H1 (cell line): ENCODE measurements at regions not wholly inside any gene's neighbourhood (a gene's known extent, or its start where the extent isn't known, plus 50 kb on each side); places are given as distances from the start of the nearest gene placed in this dataset.

Source experiments
- CTCF ChIA-PET: fragments of 300-600 bp; sonication (Branson Sonifier 250); formaldehyde crosslinking; loops from one replicate; lab custom pipeline; 2021; ENCODE audit not compliant: partially characterized antibody; lab: Charles Lee
- POLR2A ChIA-PET: fragments of 300-600 bp; sonication (Branson Sonifier 250); formaldehyde crosslinking; loops from one replicate; lab custom pipeline; 2021; ENCODE audit warnings: inconsistent platforms; ENCODE audit not compliant: partially characterized antibody; lab: Charles Lee
- DNase-seq, 2 experiments: peaks; one replicate each; pipeline versions ENCODE4 v3.0.0 to v3.0.0-alpha.2; 2010 to 2022; ENCODE audit warnings: low spot score in 2 of 2, low read depth in 1 of 2, mixed read lengths in 1 of 2
- FAIRE-seq: peaks from 2 replicates; lab custom pipeline; 2011; peaks lifted over from hg19 to GRCh38; lab: Jason Lieb, UNC
- H2AFZ ChIP-seq: 2 replicates; pipeline ENCODE4 v1.8.1; 2012; ENCODE audit warnings: low read length, inconsistent platforms
- H2AK5ac ChIP-seq: 2 replicates; pipeline ENCODE4 v1.6.1; 2013; ENCODE audit warnings: low read depth, low read length
- H2BK120ac ChIP-seq: replicated peaks from 2 replicates; pipeline ENCODE3; 2013; ENCODE audit warnings: low read depth, low read length, inconsistent platforms
- H2BK12ac ChIP-seq: 2 replicates; pipeline ENCODE4 v1.6.1; 2013; ENCODE audit warnings: low read depth, low read length
- H2BK15ac ChIP-seq: 2 replicates; pipeline ENCODE4 v1.6.1; 2013; ENCODE audit warnings: low read length
- H2BK20ac ChIP-seq: 2 replicates; pipeline ENCODE4 v1.6.1; 2013; ENCODE audit warnings: low read length
- H2BK5ac ChIP-seq: 2 replicates; pipeline ENCODE4 v1.6.1; 2013; ENCODE audit warnings: low read depth, low read length
- H3K14ac ChIP-seq: 2 replicates; pipeline ENCODE4 v1.6.1; 2013; ENCODE audit warnings: inconsistent platforms; ENCODE audit not compliant: insufficient read length
- H3K18ac ChIP-seq: 2 replicates; pipeline ENCODE4 v1.6.1; 2013; ENCODE audit warnings: low read length; ENCODE audit errors: extremely low read depth
- H3K23ac ChIP-seq: 2 replicates; pipeline ENCODE4 v1.6.1; 2013; ENCODE audit warnings: inconsistent platforms; ENCODE audit not compliant: insufficient read length
- H3K23me2 ChIP-seq: 2 replicates; pipeline ENCODE4 v1.6.1; 2013; ENCODE audit warnings: low read depth, low read length
- H3K27ac ChIP-seq: 2 replicates; pipeline ENCODE4 v1.6.1; 2011; ENCODE audit warnings: low read depth, low read length, inconsistent platforms
- H3K27me3 ChIP-seq, 4 experiments: replicated peaks in 1 of 4; 1 replicate in 1 of 4; 2 replicates in 3 of 4; pipeline versions ENCODE4 v1.6.1 to v1.8.1; 2011 to 2013; ENCODE audit warnings: low read length in 3 of 4, mild to moderate bottlenecking in 3 of 4, inconsistent platforms in 2 of 4, mixed read lengths in 2 of 4, moderate library complexity in 1 of 4; ENCODE audit not compliant: control insufficient read depth in 3 of 4, insufficient read depth in 3 of 4; ENCODE audit errors: extremely low read depth in 1 of 4
- H3K36me3 ChIP-seq, 4 experiments: 2 replicates each; pipeline versions ENCODE4 v1.6.1 to v1.8.1; 2011 to 2013; ENCODE audit warnings: mild to moderate bottlenecking in 4 of 4, low read length in 3 of 4, moderate library complexity in 2 of 4, control low read depth in 1 of 4, inconsistent platforms in 1 of 4; ENCODE audit not compliant: insufficient read depth in 4 of 4, control insufficient read depth in 2 of 4
- H3K4ac ChIP-seq: replicated peaks from 2 replicates; pipeline ENCODE3; 2013; ENCODE audit warnings: low read length, low read depth, mixed read lengths, inconsistent platforms; ENCODE audit not compliant: insufficient read length
- H3K4me1 ChIP-seq, 4 experiments: replicated peaks in 1 of 4; 1 replicate in 1 of 4; 2 replicates in 3 of 4; pipeline versions ENCODE4 v1.6.1 to v1.8.1; 2011 to 2013; ENCODE audit warnings: low read length in 3 of 4, inconsistent platforms in 2 of 4, mixed read lengths in 1 of 4; ENCODE audit not compliant: insufficient read depth in 4 of 4, control insufficient read depth in 3 of 4
- H3K4me2 ChIP-seq, 2 experiments: 2 replicates each; pipeline versions ENCODE4 v1.6.1 to v1.8.1; 2011 to 2013; ENCODE audit warnings: low read depth in 2 of 2, low read length in 2 of 2, control low read depth in 1 of 2, inconsistent platforms in 1 of 2, mild to moderate bottlenecking in 1 of 2; ENCODE audit not compliant: insufficient read depth in 1 of 2
- H3K4me3 ChIP-seq, 4 experiments: fragments of 200-600, 300-600 bp in 1 of 4; sonication (generic), shearing (Covaris generic), sonication (Bioruptor Twin) in 1 of 4; 2 replicates each; pipeline versions ENCODE4 v1.5.1 to v1.8.1; 2011 to 2016; ENCODE audit warnings: low read length in 4 of 4, low read depth in 3 of 4, control low read depth in 2 of 4, inconsistent platforms in 2 of 4, mild to moderate bottlenecking in 2 of 4, mixed read lengths in 1 of 4, moderate library complexity in 1 of 4; ENCODE audit not compliant: insufficient read depth in 2 of 4; ENCODE audit errors: extremely low read depth in 1 of 4
- H3K56ac ChIP-seq: replicated peaks from 2 replicates; pipeline ENCODE3; 2013; ENCODE audit warnings: low read depth, mild to moderate bottlenecking, mixed read lengths, low read length, inconsistent platforms; ENCODE audit not compliant: insufficient read length
- H3K79me1 ChIP-seq: 2 replicates; pipeline ENCODE4 v1.6.1; 2013; ENCODE audit warnings: low read depth, low read length, control low read depth
- H3K79me2 ChIP-seq, 2 experiments: 2 replicates each; pipeline versions ENCODE4 v1.6.1 to v1.8.1; 2012 to 2013; ENCODE audit warnings: low read length in 2 of 2, mild to moderate bottlenecking in 2 of 2, inconsistent platforms in 1 of 2; ENCODE audit not compliant: insufficient read depth in 2 of 2, control insufficient read depth in 1 of 2
- H3K9ac ChIP-seq, 4 experiments: replicated peaks in 1 of 4; 1 replicate in 1 of 4; 2 replicates in 3 of 4; pipeline versions ENCODE4 v1.6.1 to v1.8.1; 2011 to 2013; ENCODE audit warnings: low read depth in 3 of 4, low read length in 3 of 4, control low read depth in 2 of 4, mild to moderate bottlenecking in 2 of 4, moderate library complexity in 2 of 4, inconsistent platforms in 1 of 4; ENCODE audit errors: extremely low read depth in 1 of 4
- H3K9me3 ChIP-seq, 2 experiments: 2 replicates each; pipeline versions ENCODE4 v1.6.1 to v1.8.1; 2012 to 2013; ENCODE audit warnings: mild to moderate bottlenecking in 2 of 2, moderate library complexity in 2 of 2, control low read depth in 1 of 2, inconsistent platforms in 1 of 2, low read depth in 1 of 2, low read length in 1 of 2, mixed read lengths in 1 of 2; ENCODE audit not compliant: insufficient read depth in 2 of 2
- H4K20me1 ChIP-seq, 2 experiments: replicated peaks in 1 of 2; 2 replicates each; pipeline versions ENCODE3 to v1.8.1; 2011 to 2013; ENCODE audit warnings: inconsistent platforms in 2 of 2, low read length in 2 of 2, mild to moderate bottlenecking in 1 of 2; ENCODE audit not compliant: insufficient read depth in 2 of 2, control insufficient read depth in 1 of 2
- H4K5ac ChIP-seq: 2 replicates; pipeline ENCODE4 v1.6.1; 2013; ENCODE audit warnings: low read length, low read depth, mixed read lengths, inconsistent platforms; ENCODE audit not compliant: insufficient read length
- H4K8ac ChIP-seq: 2 replicates; pipeline ENCODE4 v1.8.0; 2013; ENCODE audit warnings: mild to moderate bottlenecking, moderate library complexity, low read length, inconsistent platforms; ENCODE audit not compliant: insufficient read depth; ENCODE audit errors: extremely low read depth
- H4K91ac ChIP-seq: replicated peaks from 2 replicates; pipeline ENCODE3; 2013; ENCODE audit warnings: low read length, mixed read lengths, inconsistent platforms; ENCODE audit not compliant: insufficient read length
- ATF3 ChIP-seq: IDR thresholded peaks from 2 replicates; pipeline ENCODE4 v1.6.1; 2011; ENCODE audit warnings: low read depth, mild to moderate bottlenecking, low read length; ENCODE audit not compliant: insufficient read depth
- CEBPB ChIP-seq: IDR thresholded peaks from 2 replicates; pipeline ENCODE4 v1.6.1; 2012; ENCODE audit warnings: low read depth, low read length
- EGR1 ChIP-seq: IDR thresholded peaks from 2 replicates; pipeline ENCODE4 v1.6.1; 2011; ENCODE audit warnings: low read depth, low read length, borderline replicate concordance
- EP300 ChIP-seq, 2 experiments: IDR thresholded peaks; 1 replicate in 1 of 2; 2 replicates in 1 of 2; pipeline ENCODE4 v1.6.1; 2011 to 2012; ENCODE audit warnings: low read depth in 2 of 2, low read length in 2 of 2, mild to moderate bottlenecking in 2 of 2, borderline replicate concordance in 1 of 2, inconsistent platforms in 1 of 2, moderate library complexity in 1 of 2
- HDAC6 ChIP-seq: IDR thresholded peaks from one replicate; pipeline ENCODE4 v1.7.1; 2012; ENCODE audit warnings: low read depth, mild to moderate bottlenecking, inconsistent platforms, low read length, moderate library complexity
- JUN ChIP-seq: IDR thresholded peaks from 2 replicates; pipeline ENCODE4 v1.6.1; 2011; ENCODE audit warnings: low read depth, mild to moderate bottlenecking, improper control_type of control experiment, low read length
- KDM5A ChIP-seq: fragments of 200-600 bp; IDR thresholded peaks from 2 replicates; pipeline ENCODE4 v1.7.1; 2012; ENCODE audit warnings: mild to moderate bottlenecking, low read length, inconsistent platforms, mixed read lengths
- MAX ChIP-seq: IDR thresholded peaks from 2 replicates; pipeline ENCODE4 v1.6.1; 2012; ENCODE audit warnings: inconsistent platforms
- RNF2 ChIP-seq: fragments of 200-900, 300-1000 bp; sonication (generic); IDR thresholded peaks from 2 replicates; pipeline ENCODE4 v1.7.1; 2016; ENCODE audit warnings: borderline replicate concordance, low read depth, mild to moderate bottlenecking, antibody characterized with exemption, low read length; ENCODE audit not compliant: poor library complexity, severe bottlenecking; ENCODE audit errors: missing control alignments
- SIN3A ChIP-seq, 2 experiments: IDR thresholded peaks in 1 of 2; conservative IDR thresholded peaks in 1 of 2; 2 replicates each; pipeline ENCODE4 v1.6.1; 2011 to 2012; ENCODE audit warnings: low read length in 2 of 2, improper control_type of control experiment in 1 of 2, low read depth in 1 of 2, mild to moderate bottlenecking in 1 of 2
- SIRT6 ChIP-seq: IDR thresholded peaks from one replicate; pipeline ENCODE4 v1.7.1; 2012; ENCODE audit warnings: low read length, inconsistent platforms
- SUZ12 ChIP-seq: fragments of 200-600 bp; sonication (generic); IDR thresholded peaks from 2 replicates; pipeline ENCODE4 v1.6.1; 2012; ENCODE audit warnings: mild to moderate bottlenecking, inconsistent platforms, low read length, moderate library complexity, mixed read lengths
- USF2 ChIP-seq: IDR thresholded peaks from 2 replicates; pipeline ENCODE4 v1.6.1; 2011; ENCODE audit warnings: low read length, improper control_type of control experiment
- WGBS, 2 experiments: shearing (Covaris generic) in 1 of 2; methylation state at CpG; one replicate each; pipeline versions ENCODE4 v1.1.6 to v1.1.7; 2013 to 2015; ENCODE audit warnings: low lambda C conversion rate in 2 of 2, mixed read lengths in 2 of 2, inconsistent platforms in 1 of 2, low coverage in 1 of 2, missing lambda C conversion rate in 1 of 2; ENCODE audit not compliant: insufficient replicate concordance in 2 of 2, insufficient coverage in 1 of 2, insufficient read length in 1 of 2; ENCODE audit errors: extremely low coverage in 1 of 2, missing lambda C conversion rate in 1 of 2; 5-methylcytosine and 5-hydroxymethylcytosine counted together

GRCh38 chrX:4358577-4358976, 645.1 kb upstream of the PRKX start:
- H2AK5ac ChIP-seq = no peak overlapping the region
- ChIA-PET CTCF (no interaction called here), POLR2A (no interaction called here)
- H3K4me3 ChIP-seq = no peak overlapping the region
- no peak overlapping the region for H3K9ac ChIP-seq
- no peaks in the 10 kb centered on the region for H3K79me1 ChIP-seq
- no peaks in the 10 kb centered on the region for H3K9me3 ChIP-seq
- H4K5ac ChIP-seq = no peak overlapping the region
- H4K91ac ChIP-seq = no peak overlapping the region
- no peak overlapping the region for H3K4ac ChIP-seq
- DNase-seq = no peak
- H2BK15ac ChIP-seq = no peak overlapping the region
- no peak overlapping the region for H2AFZ ChIP-seq
- H2BK12ac ChIP-seq = no peak overlapping the region
- WGBS, 2 experiments = 100% methylated on average over 3 of the region's 3 CpGs; no CpG with 5 or more reads in 1 of the 2 experiments
- FAIRE-seq = peak; percentile 66
- no peak overlapping the region for H2BK120ac ChIP-seq
- no peaks in the 10 kb centered on the region for H3K79me2 ChIP-seq
- H4K8ac ChIP-seq = no peak overlapping the region
- no peak overlapping the region for H3K14ac ChIP-seq
- no peaks in the 10 kb centered on the region for H3K4me1 ChIP-seq
- H2BK5ac ChIP-seq = no peak overlapping the region
- H4K20me1 ChIP-seq = no peaks in the 10 kb centered on the region
- H3K27me3 ChIP-seq = no peaks in the 10 kb centered on the region
- H3K23ac ChIP-seq = no peak overlapping the region
- no peak overlapping the region for H2BK20ac ChIP-seq
- H3K27ac ChIP-seq = no peak overlapping the region
- no peak overlapping the region for H3K4me2 ChIP-seq
- no peaks in the 10 kb centered on the region for H3K36me3 ChIP-seq
- H3K23me2 ChIP-seq = no peaks in the 10 kb centered on the region
- no peak overlapping the region for H3K56ac ChIP-seq
- no peak overlapping the region for H3K18ac ChIP-seq
- TF ChIP-seq EP300 (IDR thresholded peaks at IDR 0.05; ENCODE audit: borderline replicate concordance in 1 of 2, low read depth in 2 of 2, low read length in 2 of 2) (no peak), USF2 (no peak), SIN3A (conservative IDR thresholded peaks at IDR 0.05 in 1 of 2, IDR thresholded peaks at IDR 0.05 in 1 of 2; ENCODE audit: low read depth in 1 of 2, low read length in 2 of 2) (no peak), EGR1 (no peak), KDM5A (no peak), MAX (no peak), SIRT6 (no peak), ATF3 (no peak), SUZ12 (no peak), JUN (no peak), RNF2 (no peak), HDAC6 (no peak), CEBPB (no peak)
